D721Med (cell line): ENCODE measurements at regions not wholly inside any gene's neighbourhood (a gene's known extent, or its start where the extent isn't known, plus 50 kb on each side); places are given as distances from the start of the nearest gene placed in this dataset.

Experiments used
- DNase-seq: peaks from one replicate; pipeline ENCODE4 v3.0.0; 2011; ENCODE audit warnings: low spot score; ENCODE audit not compliant: insufficient read length
- FAIRE-seq: peaks from 2 replicates; lab custom pipeline; 2011; peaks lifted over from hg19 to GRCh38; lab: Jason Lieb, UNC
- CTCF ChIP-seq: IDR thresholded peaks from 2 replicates; pipeline ENCODE4 v1.5.1; 2012; ENCODE audit warnings: mild to moderate bottlenecking, control low read depth; ENCODE audit not compliant: insufficient read depth; ENCODE audit errors: missing control alignments

- FAIRE-seq (no peak), DNase-seq (no peak)
- no peak for TF ChIP-seq CTCF
These were observed 120.2 kb upstream of the ERRFI1 start for GRCh38 chr1:8146257-8146855.

GRCh38 chr1:8145545-8146202 is 119.6 kb upstream of the ERRFI1 start:
- no peak for FAIRE-seq
- TF ChIP-seq CTCF: no peak
- no peak for DNase-seq

GRCh38 chr1:8144323-8144722 is 118.2 kb upstream of the ERRFI1 start:
- DNase-seq: no peak
- no peak for FAIRE-seq
- TF ChIP-seq CTCF: no peak

GRCh38 chr1:8142955-8143629 is 117.0 kb upstream of the ERRFI1 start:
- DNase-seq: no peak
- TF ChIP-seq CTCF: no peak
- FAIRE-seq: no peak

- FAIRE-seq: no peak
These were observed 113.8 kb upstream of the ERRFI1 start for GRCh38 chr1:8139941-8140340.

GRCh38 chr1:8139383-8139782 is 113.3 kb upstream of the ERRFI1 start:
- TF ChIP-seq CTCF: no peak
- FAIRE-seq (no peak), DNase-seq (no peak)

More at GRCh38 chr1:8139941-8140340, 113.8 kb upstream of the ERRFI1 start:
- TF ChIP-seq CTCF: no peak
- DNase-seq: no peak

GRCh38 chr1:8138673-8139072 is 112.6 kb upstream of the ERRFI1 start:
- DNase-seq (no peak), FAIRE-seq (no peak)
- no peak for TF ChIP-seq CTCF
